ENCODE measurements at regions not wholly inside any gene's neighbourhood (a gene's known extent, or its start where the extent isn't known, plus 50 kb on each side); places are given as distances from the start of the nearest gene placed in this dataset.

GRCh38 chr5:144832416-144832815, 661.7 kb downstream of the KCTD16 start:
- no peak for TF ChIP-seq CTCF (conservative IDR thresholded peaks at IDR 0.05; ENCODE audit: low read depth in 2 of 2)
- no peak for TF ChIP-seq POLR2AphosphoS5 (IDR thresholded peaks at IDR 0.05; ENCODE audit: low read depth)
- TF ChIP-seq NANOG (IDR thresholded peaks at IDR 0.05; ENCODE audit: borderline replicate concordance) = no peak
- no peak for TF ChIP-seq REST (IDR thresholded peaks at IDR 0.05; ENCODE audit: unreplicated experiment)
- no peak for TF ChIP-seq EZH2 (IDR thresholded peaks at IDR 0.05; ENCODE audit: low read depth, unreplicated experiment)
- TF ChIP-seq ZNF331 (CRISPR knock-in tag; IDR thresholded peaks at IDR 0.05; ENCODE audit: low read depth) = no peak

Data from GM23338 (cell line).